Nephron (organoid): ENCODE measurements at regions not wholly inside any gene's neighbourhood (a gene's known extent, or its start where the extent isn't known, plus 50 kb on each side); places are given as distances from the start of the nearest gene placed in this dataset.

Source experiments
- H3K27ac Mint-ChIP-seq, 3 experiments: 2 replicates each; pipeline ENCODE4 v1.8.0; 2020; ENCODE audit warnings: mixed read lengths in 3 of 3, mild to moderate bottlenecking in 2 of 3, moderate library complexity in 1 of 3
- H3K27me3 Mint-ChIP-seq: 2 replicates; pipeline ENCODE4 v1.8.0; 2021; ENCODE audit warnings: low read depth, mild to moderate bottlenecking, moderate library complexity, mixed read lengths
- H3K36me3 Mint-ChIP-seq: 2 replicates; pipeline ENCODE4 v1.8.0; 2020; ENCODE audit warnings: low read depth, mixed read lengths
- H3K4me1 Mint-ChIP-seq: 2 replicates; pipeline ENCODE4 v1.8.0; 2020; ENCODE audit warnings: mixed read lengths
- H3K4me3 Mint-ChIP-seq, 3 experiments: 2 replicates each; pipeline ENCODE4 v1.8.0; 2020; ENCODE audit warnings: mild to moderate bottlenecking in 3 of 3, mixed read lengths in 3 of 3, moderate library complexity in 2 of 3
- H3K9me3 Mint-ChIP-seq: 2 replicates; pipeline ENCODE4 v1.8.0; 2020; ENCODE audit warnings: mixed read lengths
- TF ChIP-seq, protein P1 (sequence below), 3 experiments: fragments of 200-600 bp; sonication (generic); IDR thresholded peaks; one replicate each; pipeline ENCODE4 v1.5.0; 2021; ENCODE audit warnings: antibody characterized with exemption in 3 of 3; ENCODE audit not compliant: unreplicated experiment in 3 of 3

DNA sequence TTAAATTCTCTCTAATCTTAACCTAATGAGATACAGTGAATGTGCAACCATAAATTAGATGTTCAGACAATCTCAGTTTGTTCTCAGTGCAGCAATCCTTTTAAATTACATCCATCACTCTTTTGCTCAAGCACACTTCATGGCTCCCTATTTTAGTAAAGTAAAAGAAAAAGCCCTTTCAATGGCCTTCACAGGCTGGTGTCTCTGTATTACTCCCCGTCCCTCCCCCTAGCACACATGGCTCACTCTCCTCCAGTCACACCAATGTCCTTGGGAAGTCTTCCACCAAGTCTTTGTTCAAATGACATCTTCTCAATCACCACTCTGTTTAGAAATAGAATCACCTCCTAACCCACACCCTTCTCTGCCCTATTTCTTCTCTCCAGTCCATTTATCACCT, 60.3 kb upstream of the RGS7 start:
- H3K9me3 Mint-ChIP-seq: no peaks in the 10 kb centered on the region
- H3K27ac Mint-ChIP-seq: no peak overlapping the region
- TF ChIP-seq, protein P1, sequence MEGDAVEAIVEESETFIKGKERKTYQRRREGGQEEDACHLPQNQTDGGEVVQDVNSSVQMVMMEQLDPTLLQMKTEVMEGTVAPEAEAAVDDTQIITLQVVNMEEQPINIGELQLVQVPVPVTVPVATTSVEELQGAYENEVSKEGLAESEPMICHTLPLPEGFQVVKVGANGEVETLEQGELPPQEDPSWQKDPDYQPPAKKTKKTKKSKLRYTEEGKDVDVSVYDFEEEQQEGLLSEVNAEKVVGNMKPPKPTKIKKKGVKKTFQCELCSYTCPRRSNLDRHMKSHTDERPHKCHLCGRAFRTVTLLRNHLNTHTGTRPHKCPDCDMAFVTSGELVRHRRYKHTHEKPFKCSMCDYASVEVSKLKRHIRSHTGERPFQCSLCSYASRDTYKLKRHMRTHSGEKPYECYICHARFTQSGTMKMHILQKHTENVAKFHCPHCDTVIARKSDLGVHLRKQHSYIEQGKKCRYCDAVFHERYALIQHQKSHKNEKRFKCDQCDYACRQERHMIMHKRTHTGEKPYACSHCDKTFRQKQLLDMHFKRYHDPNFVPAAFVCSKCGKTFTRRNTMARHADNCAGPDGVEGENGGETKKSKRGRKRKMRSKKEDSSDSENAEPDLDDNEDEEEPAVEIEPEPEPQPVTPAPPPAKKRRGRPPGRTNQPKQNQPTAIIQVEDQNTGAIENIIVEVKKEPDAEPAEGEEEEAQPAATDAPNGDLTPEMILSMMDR (IDR thresholded peaks at IDR 0.05; ENCODE audit: unreplicated experiment in 3 of 3): no peak
- H3K4me3 Mint-ChIP-seq: no peak overlapping the region
- H3K27me3 Mint-ChIP-seq: peaks cover 37% of the 10 kb centered on the region
- H3K4me1 Mint-ChIP-seq: no peaks in the 10 kb centered on the region
- H3K36me3 Mint-ChIP-seq: no peaks in the 10 kb centered on the region

DNA sequence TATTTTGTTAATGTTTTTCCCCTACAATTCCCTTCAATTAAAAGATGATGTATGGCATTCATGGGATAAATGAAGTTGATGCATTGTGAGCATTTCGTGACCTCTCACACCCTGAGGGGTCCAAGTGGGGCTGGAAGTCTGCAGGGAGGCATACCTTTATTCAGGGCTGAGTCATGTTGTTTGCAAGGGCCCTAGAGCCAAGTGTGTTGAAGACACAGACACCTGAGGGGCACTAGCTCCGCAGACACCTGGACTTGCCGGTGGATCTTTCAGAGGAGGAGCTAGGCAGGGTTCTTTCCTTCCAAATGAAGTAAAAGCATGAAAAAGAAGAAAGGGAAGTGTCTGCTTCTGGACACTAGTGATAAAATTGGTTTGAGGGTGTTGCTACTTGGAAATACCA, 57.0 kb upstream of the RGS7 start:
- Mint-ChIP-seq H3K9me3 (no peaks in the 10 kb centered on the region), H3K4me3 (no peak overlapping the region), H3K36me3 (no peaks in the 10 kb centered on the region), H3K27me3 (peaks cover 13% of the 10 kb centered on the region), H3K27ac (no peak overlapping the region), H3K4me1 (no peaks in the 10 kb centered on the region)
- TF ChIP-seq, protein P1 (IDR thresholded peaks at IDR 0.05; ENCODE audit: unreplicated experiment in 3 of 3): no peak

DNA sequence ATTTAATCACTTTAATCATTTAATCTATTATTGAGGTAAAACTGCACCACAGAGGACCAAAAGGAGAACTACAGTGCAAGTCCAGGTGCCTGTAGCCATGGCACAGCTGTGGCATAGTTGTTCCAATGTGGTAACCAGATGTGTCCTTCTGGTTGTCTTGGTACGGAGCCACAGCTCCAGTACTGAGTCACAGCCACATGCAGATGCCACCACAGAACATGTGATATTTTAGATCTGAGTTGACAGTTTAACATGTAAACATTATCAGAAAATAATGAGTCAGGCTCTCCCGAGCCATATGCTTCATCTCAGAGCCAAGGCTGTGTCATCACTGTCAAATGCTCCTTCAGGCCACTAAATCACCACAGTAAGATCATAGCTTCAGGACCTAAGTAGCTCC, 56.4 kb upstream of the RGS7 start:
- no peaks in the 10 kb centered on the region for H3K4me1 Mint-ChIP-seq
- no peaks in the 10 kb centered on the region for H3K9me3 Mint-ChIP-seq
- H3K27me3 Mint-ChIP-seq: peaks cover 13% of the 10 kb centered on the region
- no peak overlapping the region for H3K4me3 Mint-ChIP-seq
- H3K27ac Mint-ChIP-seq: no peak overlapping the region
- H3K36me3 Mint-ChIP-seq: no peaks in the 10 kb centered on the region
- TF ChIP-seq, protein P1 (IDR thresholded peaks at IDR 0.05; ENCODE audit: unreplicated experiment in 3 of 3): no peak

DNA sequence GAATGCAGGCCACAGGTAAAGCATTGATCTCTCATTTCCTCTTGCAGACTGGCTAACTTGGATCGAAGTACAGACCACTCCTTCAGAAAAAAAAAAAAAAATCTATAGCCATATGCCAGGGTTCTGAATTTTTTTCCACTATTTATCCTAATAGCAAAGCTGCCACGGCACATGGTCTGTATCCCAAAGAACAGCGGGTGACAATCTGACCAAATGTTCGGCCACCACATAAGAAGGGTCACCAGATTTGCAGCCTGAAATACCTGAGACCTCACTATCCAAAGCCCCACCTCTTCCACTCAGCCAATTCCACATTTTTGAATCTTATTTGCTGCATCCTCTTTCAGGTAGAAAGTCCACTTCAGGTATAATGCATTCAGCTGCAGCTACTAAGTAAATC, 55.6 kb upstream of the RGS7 start:
- TF ChIP-seq, protein P1 (IDR thresholded peaks at IDR 0.05; ENCODE audit: unreplicated experiment in 3 of 3): no peak
- H3K36me3 Mint-ChIP-seq: no peaks in the 10 kb centered on the region
- H3K27me3 Mint-ChIP-seq: peaks cover 8% of the 10 kb centered on the region
- H3K4me1 Mint-ChIP-seq: no peaks in the 10 kb centered on the region
- no peaks in the 10 kb centered on the region for H3K9me3 Mint-ChIP-seq
- H3K27ac Mint-ChIP-seq: no peak overlapping the region
- no peak overlapping the region for H3K4me3 Mint-ChIP-seq

DNA sequence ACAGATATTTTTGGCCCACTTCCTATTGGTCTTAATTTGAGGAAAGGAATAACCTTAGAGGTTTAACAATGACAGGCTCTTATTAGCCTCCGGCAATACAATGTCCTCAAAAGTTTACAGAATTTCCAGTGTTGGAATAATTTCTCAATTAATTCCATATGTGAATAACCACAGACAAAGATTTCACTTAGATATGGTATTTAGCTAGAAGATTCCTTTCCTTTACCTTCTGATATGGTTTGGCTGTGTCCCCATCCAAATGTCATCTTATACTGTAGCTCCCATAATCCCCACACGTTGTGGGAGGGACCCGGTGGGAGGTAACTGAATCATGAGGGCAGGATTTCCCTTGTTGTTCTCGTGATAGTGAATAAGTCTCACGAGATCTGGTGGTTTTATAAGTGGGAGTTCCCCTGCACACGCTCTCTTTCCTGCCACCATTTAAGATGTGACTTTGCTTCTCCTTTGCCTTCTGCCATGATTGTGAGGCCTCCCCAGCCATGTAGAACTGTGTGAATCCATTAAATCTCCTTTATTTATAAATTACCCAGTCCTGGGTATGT, 54.9 kb upstream of the RGS7 start:
- no peaks in the 10 kb centered on the region for H3K4me1 Mint-ChIP-seq
- H3K27me3 Mint-ChIP-seq: peaks cover 8% of the 10 kb centered on the region
- no peak overlapping the region for H3K4me3 Mint-ChIP-seq
- no peaks in the 10 kb centered on the region for H3K9me3 Mint-ChIP-seq
- no peaks in the 10 kb centered on the region for H3K36me3 Mint-ChIP-seq
- TF ChIP-seq, protein P1 (IDR thresholded peaks at IDR 0.05; ENCODE audit: unreplicated experiment in 3 of 3): no peak
- H3K27ac Mint-ChIP-seq: no peak overlapping the region

DNA sequence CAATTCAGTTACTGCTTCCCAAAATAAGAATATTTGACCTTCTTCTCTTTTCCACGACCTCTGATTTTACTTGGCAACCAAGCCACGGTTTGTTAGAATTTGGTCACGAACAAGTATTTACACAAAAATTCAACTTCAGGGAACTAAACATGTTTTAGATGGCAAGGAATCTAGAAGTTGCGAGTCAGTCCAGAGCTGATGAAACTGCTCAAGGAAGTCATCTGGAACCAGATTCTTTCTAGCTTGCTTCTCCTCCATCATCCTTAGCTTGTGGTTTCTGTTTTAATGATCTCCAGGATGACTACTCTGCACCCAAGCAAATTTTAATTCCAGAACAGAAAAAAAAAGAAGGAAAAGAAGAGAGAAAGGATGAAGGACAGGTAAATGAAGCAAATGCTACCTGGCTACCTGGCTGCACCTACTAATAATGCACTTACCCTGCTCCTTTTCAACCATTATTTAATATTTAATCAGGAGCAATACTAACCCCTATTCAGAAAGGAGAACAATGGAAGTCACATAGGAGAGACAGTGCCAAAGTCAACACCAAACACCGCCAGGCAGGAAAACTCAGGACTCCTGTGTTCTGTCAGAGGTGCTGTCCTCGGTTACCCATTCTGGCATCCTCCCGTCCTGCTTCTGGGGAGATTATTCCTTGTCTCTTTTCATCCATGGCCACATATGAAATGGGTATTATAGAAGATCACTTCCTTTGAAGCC, 54.2 kb upstream of the RGS7 start:
- TF ChIP-seq, protein P1 (IDR thresholded peaks at IDR 0.05; ENCODE audit: unreplicated experiment in 3 of 3): no peak
- Mint-ChIP-seq H3K27me3 (peaks cover 8% of the 10 kb centered on the region), H3K4me3 (no peak overlapping the region), H3K4me1 (no peaks in the 10 kb centered on the region), H3K9me3 (no peaks in the 10 kb centered on the region), H3K36me3 (no peaks in the 10 kb centered on the region), H3K27ac (no peak overlapping the region)
